GM12873 (cell line): ENCODE measurements at regions not wholly inside any gene's neighbourhood (a gene's known extent, or its start where the extent isn't known, plus 50 kb on each side); places are given as distances from the start of the nearest gene placed in this dataset.

ENCODE experiments used
- TF ChIP-seq, protein P1 (sequence below): IDR thresholded peaks from 2 replicates; pipeline ENCODE4 v1.5.1; 2012; ENCODE audit warnings: low read depth, mild to moderate bottlenecking, moderate library complexity, low read length, control low read depth; ENCODE audit not compliant: insufficient read depth; ENCODE audit errors: missing control alignments

GRCh38 chr18:46387441-46388131 lies 269.4 kb downstream of the LOXHD1 start:
- TF ChIP-seq, protein P1, sequence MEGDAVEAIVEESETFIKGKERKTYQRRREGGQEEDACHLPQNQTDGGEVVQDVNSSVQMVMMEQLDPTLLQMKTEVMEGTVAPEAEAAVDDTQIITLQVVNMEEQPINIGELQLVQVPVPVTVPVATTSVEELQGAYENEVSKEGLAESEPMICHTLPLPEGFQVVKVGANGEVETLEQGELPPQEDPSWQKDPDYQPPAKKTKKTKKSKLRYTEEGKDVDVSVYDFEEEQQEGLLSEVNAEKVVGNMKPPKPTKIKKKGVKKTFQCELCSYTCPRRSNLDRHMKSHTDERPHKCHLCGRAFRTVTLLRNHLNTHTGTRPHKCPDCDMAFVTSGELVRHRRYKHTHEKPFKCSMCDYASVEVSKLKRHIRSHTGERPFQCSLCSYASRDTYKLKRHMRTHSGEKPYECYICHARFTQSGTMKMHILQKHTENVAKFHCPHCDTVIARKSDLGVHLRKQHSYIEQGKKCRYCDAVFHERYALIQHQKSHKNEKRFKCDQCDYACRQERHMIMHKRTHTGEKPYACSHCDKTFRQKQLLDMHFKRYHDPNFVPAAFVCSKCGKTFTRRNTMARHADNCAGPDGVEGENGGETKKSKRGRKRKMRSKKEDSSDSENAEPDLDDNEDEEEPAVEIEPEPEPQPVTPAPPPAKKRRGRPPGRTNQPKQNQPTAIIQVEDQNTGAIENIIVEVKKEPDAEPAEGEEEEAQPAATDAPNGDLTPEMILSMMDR = no peak

DNA sequence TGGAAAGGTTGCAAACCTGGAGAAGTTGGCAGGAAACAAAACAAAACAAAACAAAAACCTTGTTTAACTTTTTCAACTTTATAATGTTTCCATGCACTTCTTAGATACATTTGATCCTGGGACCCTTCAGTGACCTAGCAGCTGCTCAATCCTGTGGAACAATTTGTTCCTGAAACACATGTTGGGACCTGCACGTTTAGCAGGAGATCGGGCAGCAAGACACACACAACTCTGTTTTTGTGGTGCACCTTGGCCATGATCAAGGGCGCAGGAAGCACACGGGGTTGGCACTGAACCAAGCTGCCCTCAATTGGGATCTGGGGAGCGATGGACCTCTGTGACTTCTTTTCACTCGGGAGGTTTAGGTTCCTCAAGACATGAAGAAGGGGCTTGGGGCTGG lies 268.7 kb downstream of the LOXHD1 start:
- TF ChIP-seq, protein P1 = no peak

DNA sequence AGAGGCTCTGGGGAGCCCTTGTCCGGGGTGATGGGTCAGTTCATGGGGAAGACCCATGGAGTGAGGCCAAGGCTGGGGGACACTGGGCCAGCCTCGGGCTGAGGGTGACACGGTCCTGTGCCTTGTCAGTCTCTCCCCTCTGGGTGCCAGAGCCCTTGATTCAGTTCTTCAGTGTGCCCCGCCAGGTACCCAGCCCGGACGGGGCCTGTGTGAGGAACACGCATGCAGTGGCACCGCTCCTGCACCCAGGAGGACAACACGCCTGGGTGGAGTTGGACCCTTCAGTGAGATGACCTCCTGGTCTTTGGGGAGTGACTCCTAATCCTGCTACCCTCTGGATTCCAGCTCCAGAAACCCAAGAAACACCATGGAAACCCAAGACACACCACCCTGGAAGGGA lies 264.4 kb downstream of the LOXHD1 start:
- TF ChIP-seq, protein P1 = no peak

DNA sequence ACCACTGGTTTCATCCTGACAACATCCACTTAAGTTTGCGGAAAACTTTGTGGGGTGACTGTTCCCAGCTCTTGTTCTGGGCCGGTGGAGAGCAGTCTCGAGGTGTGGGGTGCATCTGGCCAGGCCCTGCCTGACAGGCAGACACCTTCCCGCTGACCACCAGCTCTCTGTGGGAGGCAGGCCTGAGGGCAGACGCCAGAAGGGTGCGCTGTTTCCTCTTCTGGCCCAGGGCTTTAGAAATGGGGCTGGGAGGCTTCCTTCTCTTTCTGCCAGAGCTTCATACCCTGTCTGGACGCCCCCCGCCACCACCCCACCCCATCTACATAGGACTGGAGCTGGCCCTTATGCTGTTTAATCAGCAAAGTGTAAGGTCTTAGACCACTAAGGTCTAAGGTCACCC lies 263.8 kb downstream of the LOXHD1 start:
- TF ChIP-seq, protein P1 = peak; percentile 39

- TF ChIP-seq, protein P1 = no peak
These were observed 263.1 kb downstream of the LOXHD1 start for GRCh38 chr18:46393961-46394360.

- TF ChIP-seq, protein P1 = no peak
These were observed 261.2 kb downstream of the LOXHD1 start for GRCh38 chr18:46395795-46396194.

- TF ChIP-seq, protein P1 = no peak
These were observed 259.8 kb downstream of the LOXHD1 start for GRCh38 chr18:46397174-46397573.
